ENCODE measurements at regions not wholly inside any gene's neighbourhood (a gene's known extent, or its start where the extent isn't known, plus 50 kb on each side); places are given as distances from the start of the nearest gene placed in this dataset.

DNA sequence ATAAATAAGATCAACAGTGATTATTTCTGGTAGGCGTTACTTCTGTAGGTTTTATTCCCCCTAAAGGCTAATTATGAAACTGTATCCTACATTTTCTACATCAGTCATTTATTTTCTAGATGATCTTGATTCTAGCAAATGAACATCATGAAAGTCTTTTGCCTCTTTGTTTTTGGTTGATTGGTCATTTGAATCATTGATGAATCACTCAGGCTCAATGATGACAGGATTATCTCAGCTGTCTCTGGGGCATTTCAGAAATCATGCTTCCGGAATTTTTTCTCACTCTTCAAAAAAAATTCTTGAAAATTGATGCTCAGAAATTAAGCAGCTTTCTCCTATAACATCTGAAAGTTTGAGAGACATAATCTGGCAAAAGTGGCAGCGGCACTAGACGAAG, 298.9 kb upstream of the TCF4 start:
- no peaks in the 10 kb centered on the region for H4K20me1 ChIP-seq (replicated peaks in 1 of 2; ENCODE audit: control insufficient read depth in 1 of 2, insufficient read depth in 2 of 2, low read length in 2 of 2)
- H4K8ac ChIP-seq (ENCODE audit: extremely low read depth, insufficient read depth, low read length): no peak overlapping the region
- H3K4me3 ChIP-seq (ENCODE audit: extremely low read depth in 1 of 4, insufficient read depth in 2 of 4, low read depth in 3 of 4, low read length in 4 of 4): no peak overlapping the region
- DNase-seq (ENCODE audit: low read depth in 1 of 2, low spot score in 2 of 2): no peak
- H2BK5ac ChIP-seq (ENCODE audit: low read depth, low read length): no peak overlapping the region
- no peak overlapping the region for H3K14ac ChIP-seq (ENCODE audit: insufficient read length)
- H3K56ac ChIP-seq (replicated peaks; ENCODE audit: insufficient read length, low read depth, low read length): no peak overlapping the region
- no peak overlapping the region for H3K4me2 ChIP-seq (ENCODE audit: insufficient read depth in 1 of 2, low read depth in 2 of 2, low read length in 2 of 2)
- peaks cover 0 to 5% of the 10 kb centered on the region in 2 experiments; a peak in 2 of 4 replicates for H3K9me3 ChIP-seq (ENCODE audit: insufficient read depth in 2 of 2, low read depth in 1 of 2, low read length in 1 of 2)
- no peak overlapping the region for H2BK120ac ChIP-seq (replicated peaks; ENCODE audit: low read depth, low read length)
- H3K4me1 ChIP-seq (replicated peaks in 1 of 4; ENCODE audit: control insufficient read depth in 3 of 4, insufficient read depth in 4 of 4, low read length in 3 of 4): no peaks in the 10 kb centered on the region
- H2BK15ac ChIP-seq (ENCODE audit: low read length): no peak overlapping the region
- H2BK20ac ChIP-seq (ENCODE audit: low read length): no peak overlapping the region
- 89% methylated on average over 4 of the region's 4 CpGs; no CpG with 5 or more reads in 1 of the 2 experiments for WGBS, 2 experiments (ENCODE audit: extremely low coverage in 1 of 2, insufficient coverage in 1 of 2, insufficient read length in 1 of 2, insufficient replicate concordance in 2 of 2, low coverage in 1 of 2, low lambda C conversion rate in 2 of 2, missing lambda C conversion rate in 1 of 2)
- H4K5ac ChIP-seq (ENCODE audit: insufficient read length, low read depth, low read length): no peak overlapping the region
- H3K79me1 ChIP-seq (ENCODE audit: low read depth, low read length): no peaks in the 10 kb centered on the region
- H3K9ac ChIP-seq (replicated peaks in 1 of 4; ENCODE audit: extremely low read depth in 1 of 4, low read depth in 3 of 4, low read length in 3 of 4): no peak overlapping the region
- no peaks in the 10 kb centered on the region for H3K36me3 ChIP-seq (ENCODE audit: control insufficient read depth in 2 of 4, insufficient read depth in 4 of 4, low read length in 3 of 4)
- no peak overlapping the region for H2AFZ ChIP-seq (ENCODE audit: low read length)
- no peak overlapping the region for H3K27ac ChIP-seq (ENCODE audit: low read depth, low read length)
- H3K23me2 ChIP-seq (ENCODE audit: low read depth, low read length): no peaks in the 10 kb centered on the region
- no peaks in the 10 kb centered on the region for H3K79me2 ChIP-seq (ENCODE audit: control insufficient read depth in 1 of 2, insufficient read depth in 2 of 2, low read length in 2 of 2)
- H3K4ac ChIP-seq (replicated peaks; ENCODE audit: insufficient read length, low read depth, low read length): no peak overlapping the region
- ChIA-PET POLR2A (ENCODE audit: partially characterized antibody) (no interaction called here), CTCF (ENCODE audit: partially characterized antibody) (no interaction called here)
- H4K91ac ChIP-seq (replicated peaks; ENCODE audit: insufficient read length, low read length): no peak overlapping the region
- H3K18ac ChIP-seq (ENCODE audit: extremely low read depth, low read length): no peak overlapping the region
- no peak overlapping the region for H3K23ac ChIP-seq (ENCODE audit: insufficient read length)
- H2AK5ac ChIP-seq (ENCODE audit: low read depth, low read length): no peak overlapping the region
- H3K27me3 ChIP-seq (replicated peaks in 1 of 4; ENCODE audit: control insufficient read depth in 3 of 4, extremely low read depth in 1 of 4, insufficient read depth in 3 of 4, low read length in 3 of 4): no peaks in the 10 kb centered on the region
- TF ChIP-seq SIN3A (conservative IDR thresholded peaks at IDR 0.05 in 1 of 2, IDR thresholded peaks at IDR 0.05 in 1 of 2; ENCODE audit: low read depth in 1 of 2, low read length in 2 of 2): no peak
- no peak for TF ChIP-seq CBX5 (IDR thresholded peaks at IDR 0.05; ENCODE audit: low read depth, low read length)
- TF ChIP-seq CHD1 (IDR thresholded peaks at IDR 0.05; ENCODE audit: low read depth, low read length): no peak
- no peak for TF ChIP-seq EGR1 (IDR thresholded peaks at IDR 0.05; ENCODE audit: borderline replicate concordance, low read depth, low read length)
- TF ChIP-seq ATF3 (IDR thresholded peaks at IDR 0.05; ENCODE audit: insufficient read depth, low read depth, low read length): no peak
- TF ChIP-seq HDAC6 (IDR thresholded peaks at IDR 0.05; ENCODE audit: low read depth, low read length): no peak
- TF ChIP-seq CHD2 (IDR thresholded peaks at IDR 0.05; ENCODE audit: low read length): no peak
- TF ChIP-seq PHF8 (conservative IDR thresholded peaks at IDR 0.05; ENCODE audit: low read depth, low read length): no peak
- no peak for TF ChIP-seq KDM4A (IDR thresholded peaks at IDR 0.05; ENCODE audit: low read depth, low read length, severe bottlenecking)
- H2BK12ac ChIP-seq (ENCODE audit: low read depth, low read length): no peak overlapping the region
- no peak for FAIRE-seq

Measured in H1 (cell line).